WTC11 (cell line): ENCODE measurements at regions not wholly inside any gene's neighbourhood (a gene's known extent, or its start where the extent isn't known, plus 50 kb on each side); places are given as distances from the start of the nearest gene placed in this dataset.

ENCODE experiments used
- ATAC-seq: fragments of 200-7000 bp; cut with Tn5 transposase; 2 replicates; pipeline ENCODE4 v1.10.0; 2021; ENCODE audit warnings: mild to moderate bottlenecking, moderate library complexity
- CTCF ChIA-PET: fragments of 300-600 bp; sonication (Branson Sonifier 250); formaldehyde crosslinking; loops from one replicate; lab custom pipeline; 2021; ENCODE audit warnings: antibody characterized with exemption; lab: Charles Lee
- POLR2A ChIA-PET: fragments of 350-600 bp; sonication (Branson Sonifier 250); formaldehyde crosslinking; loops from one replicate; lab custom pipeline; 2021; ENCODE audit warnings: antibody characterized with exemption; lab: Charles Lee
- DNase-seq: peaks from one replicate; pipeline ENCODE4 v3.0.0; 2021; ENCODE audit warnings: low spot score
- H3K27ac Mint-ChIP-seq: 2 replicates; pipeline ENCODE4 v1.8.0; 2021; ENCODE audit warnings: mixed read lengths
- H3K27me3 Mint-ChIP-seq: 2 replicates; pipeline ENCODE4 v1.8.0; 2021; ENCODE audit warnings: low read depth, mild to moderate bottlenecking, moderate library complexity, mixed read lengths
- H3K36me3 Mint-ChIP-seq: 2 replicates; pipeline ENCODE4 v1.8.0; 2021; ENCODE audit warnings: mixed read lengths
- H3K4me1 Mint-ChIP-seq: 2 replicates; pipeline ENCODE4 v1.8.0; 2022; ENCODE audit warnings: mixed read lengths
- H3K4me3 Mint-ChIP-seq: 2 replicates; pipeline ENCODE4 v1.8.0; 2021; ENCODE audit warnings: mild to moderate bottlenecking, moderate library complexity, mixed read lengths
- H3K9me3 Mint-ChIP-seq: 2 replicates; pipeline ENCODE4 v1.8.0; 2021; ENCODE audit warnings: mixed read lengths
- CREB1 ChIP-seq: sonication (generic); formaldehyde crosslinking; IDR thresholded peaks from 2 replicates; pipeline ENCODE4 v1.8.0; 2023; ENCODE audit warnings: mild to moderate bottlenecking, missing genetic modification reagents
- GABPB1 ChIP-seq: sonication (generic); formaldehyde crosslinking; IDR thresholded peaks from 2 replicates; pipeline ENCODE4 v1.8.1; 2023; ENCODE audit warnings: mild to moderate bottlenecking, missing genetic modification reagents
- IRF1 ChIP-seq: sonication (generic); formaldehyde crosslinking; IDR thresholded peaks from 2 replicates; pipeline ENCODE4 v1.8.0; 2023; ENCODE audit warnings: missing genetic modification reagents
- IRF2 ChIP-seq: sonication (generic); formaldehyde crosslinking; IDR thresholded peaks from 2 replicates; pipeline ENCODE4 v1.8.0; 2022; ENCODE audit warnings: low read depth, missing genetic modification reagents, borderline replicate concordance
- MAX ChIP-seq: sonication (generic); formaldehyde crosslinking; IDR thresholded peaks from 2 replicates; pipeline ENCODE4 v1.8.0; 2022; ENCODE audit warnings: mild to moderate bottlenecking, missing genetic modification reagents
- MXD4 ChIP-seq: fragments of 250-450 bp; sonication (Bioruptor Pico); IDR thresholded peaks from 2 replicates; pipeline ENCODE4 v1.8.0; 2021; ENCODE audit warnings: mild to moderate bottlenecking, moderate library complexity, borderline replicate concordance
- MYBL2 ChIP-seq: sonication (generic); formaldehyde crosslinking; IDR thresholded peaks from 2 replicates; pipeline ENCODE4 v1.8.1; 2023; ENCODE audit warnings: mild to moderate bottlenecking, moderate library complexity, missing genetic modification reagents
- NR3C1 ChIP-seq: sonication (generic); formaldehyde crosslinking; conservative IDR thresholded peaks from 2 replicates; pipeline ENCODE4 v1.8.1; 2023; ENCODE audit warnings: low read depth, mild to moderate bottlenecking, missing genetic modification reagents
- SP1 ChIP-seq: sonication (generic); formaldehyde crosslinking; conservative IDR thresholded peaks from 2 replicates; pipeline ENCODE4 v1.8.1; 2022; ENCODE audit warnings: missing genetic modification reagents
- TCF7 ChIP-seq: sonication (generic); formaldehyde crosslinking; IDR thresholded peaks from 2 replicates; pipeline ENCODE4 v1.8.0; 2022; ENCODE audit warnings: mild to moderate bottlenecking, low read depth, missing genetic modification reagents, moderate library complexity
- TP53 ChIP-seq: sonication (generic); formaldehyde crosslinking; IDR thresholded peaks from 2 replicates; pipeline ENCODE4 v1.8.1; 2023; ENCODE audit warnings: mild to moderate bottlenecking, missing genetic modification reagents
- ZBTB21 ChIP-seq: sonication (generic); formaldehyde crosslinking; IDR thresholded peaks from 2 replicates; pipeline ENCODE4 v1.8.1; 2023; ENCODE audit warnings: mild to moderate bottlenecking, missing genetic modification reagents, borderline replicate concordance
- ZNF219 ChIP-seq: sonication (generic); formaldehyde crosslinking; IDR thresholded peaks from 2 replicates; pipeline ENCODE4 v1.8.0; 2023; ENCODE audit warnings: missing genetic modification reagents, mild to moderate bottlenecking, borderline replicate concordance
- ZNF396 ChIP-seq: fragments of 250-450 bp; sonication (Bioruptor Pico); IDR thresholded peaks from 2 replicates; pipeline ENCODE4 v1.8.0; 2021; ENCODE audit warnings: mild to moderate bottlenecking, moderate library complexity, borderline replicate concordance
- TF ChIP-seq, protein P1 (sequence below): sonication (generic); formaldehyde crosslinking; IDR thresholded peaks from 2 replicates; pipeline ENCODE4 v1.8.1; 2023; ENCODE audit warnings: mild to moderate bottlenecking, missing genetic modification reagents, borderline replicate concordance
- TF ChIP-seq, protein P2 (sequence below): sonication (generic); formaldehyde crosslinking; IDR thresholded peaks from 2 replicates; pipeline ENCODE4 v1.8.1; 2022; ENCODE audit warnings: low read depth, missing genetic modification reagents, borderline replicate concordance
- TF ChIP-seq, protein P3 (sequence below): fragments of 250-450 bp; sonication (Bioruptor Pico); IDR thresholded peaks from 2 replicates; pipeline ENCODE4 v2.1.2; 2022; ENCODE audit warnings: mild to moderate bottlenecking, moderate library complexity
- TF ChIP-seq, protein P4 (sequence below): sonication (generic); formaldehyde crosslinking; conservative IDR thresholded peaks from 2 replicates; pipeline ENCODE4 v1.8.1; 2023; ENCODE audit warnings: mild to moderate bottlenecking, low read depth, missing genetic modification reagents, moderate library complexity

DNA sequence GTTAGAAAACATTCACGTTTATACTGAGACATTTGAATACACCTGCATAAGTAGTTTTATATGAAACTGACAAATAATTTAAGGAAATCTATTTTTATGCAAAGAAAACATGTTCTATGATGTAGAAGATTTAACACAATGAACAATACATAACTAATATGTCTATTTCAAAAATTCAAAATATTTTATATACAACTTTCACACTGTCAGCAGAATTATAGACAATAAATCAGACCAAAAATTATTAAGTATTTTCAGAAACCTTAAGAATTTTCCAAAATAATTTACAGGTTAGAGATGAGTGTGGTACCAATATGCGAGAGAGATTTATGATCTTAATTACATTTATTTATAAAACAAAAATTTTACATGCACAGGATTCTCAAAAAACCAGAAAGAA, 1561.0 kb upstream of the ZEB2 start:
- H3K27me3 Mint-ChIP-seq = no peaks in the 10 kb centered on the region
- TF ChIP-seq CREB1 (no peak), MYBL2 (CRISPR knock-in tag) (no peak), ZBTB21 (no peak), TP53 (CRISPR knock-in tag) (no peak), SP1 (CRISPR knock-in tag) (no peak), GABPB1 (CRISPR knock-in tag) (no peak), MAX (CRISPR knock-in tag) (no peak), MXD4 (CRISPR knock-in tag) (no peak), IRF1 (CRISPR knock-in tag) (no peak), IRF2 (CRISPR knock-in tag) (no peak), ZNF219 (CRISPR knock-in tag) (no peak), TCF7 (CRISPR knock-in tag) (no peak), ZNF396 (no peak), NR3C1 (no peak)
- TF ChIP-seq, protein P1, sequence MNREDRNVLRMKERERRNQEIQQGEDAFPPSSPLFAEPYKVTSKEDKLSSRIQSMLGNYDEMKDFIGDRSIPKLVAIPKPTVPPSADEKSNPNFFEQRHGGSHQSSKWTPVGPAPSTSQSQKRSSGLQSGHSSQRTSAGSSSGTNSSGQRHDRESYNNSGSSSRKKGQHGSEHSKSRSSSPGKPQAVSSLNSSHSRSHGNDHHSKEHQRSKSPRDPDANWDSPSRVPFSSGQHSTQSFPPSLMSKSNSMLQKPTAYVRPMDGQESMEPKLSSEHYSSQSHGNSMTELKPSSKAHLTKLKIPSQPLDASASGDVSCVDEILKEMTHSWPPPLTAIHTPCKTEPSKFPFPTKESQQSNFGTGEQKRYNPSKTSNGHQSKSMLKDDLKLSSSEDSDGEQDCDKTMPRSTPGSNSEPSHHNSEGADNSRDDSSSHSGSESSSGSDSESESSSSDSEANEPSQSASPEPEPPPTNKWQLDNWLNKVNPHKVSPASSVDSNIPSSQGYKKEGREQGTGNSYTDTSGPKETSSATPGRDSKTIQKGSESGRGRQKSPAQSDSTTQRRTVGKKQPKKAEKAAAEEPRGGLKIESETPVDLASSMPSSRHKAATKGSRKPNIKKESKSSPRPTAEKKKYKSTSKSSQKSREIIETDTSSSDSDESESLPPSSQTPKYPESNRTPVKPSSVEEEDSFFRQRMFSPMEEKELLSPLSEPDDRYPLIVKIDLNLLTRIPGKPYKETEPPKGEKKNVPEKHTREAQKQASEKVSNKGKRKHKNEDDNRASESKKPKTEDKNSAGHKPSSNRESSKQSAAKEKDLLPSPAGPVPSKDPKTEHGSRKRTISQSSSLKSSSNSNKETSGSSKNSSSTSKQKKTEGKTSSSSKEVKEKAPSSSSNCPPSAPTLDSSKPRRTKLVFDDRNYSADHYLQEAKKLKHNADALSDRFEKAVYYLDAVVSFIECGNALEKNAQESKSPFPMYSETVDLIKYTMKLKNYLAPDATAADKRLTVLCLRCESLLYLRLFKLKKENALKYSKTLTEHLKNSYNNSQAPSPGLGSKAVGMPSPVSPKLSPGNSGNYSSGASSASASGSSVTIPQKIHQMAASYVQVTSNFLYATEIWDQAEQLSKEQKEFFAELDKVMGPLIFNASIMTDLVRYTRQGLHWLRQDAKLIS = no peak
- TF ChIP-seq, protein P2, sequence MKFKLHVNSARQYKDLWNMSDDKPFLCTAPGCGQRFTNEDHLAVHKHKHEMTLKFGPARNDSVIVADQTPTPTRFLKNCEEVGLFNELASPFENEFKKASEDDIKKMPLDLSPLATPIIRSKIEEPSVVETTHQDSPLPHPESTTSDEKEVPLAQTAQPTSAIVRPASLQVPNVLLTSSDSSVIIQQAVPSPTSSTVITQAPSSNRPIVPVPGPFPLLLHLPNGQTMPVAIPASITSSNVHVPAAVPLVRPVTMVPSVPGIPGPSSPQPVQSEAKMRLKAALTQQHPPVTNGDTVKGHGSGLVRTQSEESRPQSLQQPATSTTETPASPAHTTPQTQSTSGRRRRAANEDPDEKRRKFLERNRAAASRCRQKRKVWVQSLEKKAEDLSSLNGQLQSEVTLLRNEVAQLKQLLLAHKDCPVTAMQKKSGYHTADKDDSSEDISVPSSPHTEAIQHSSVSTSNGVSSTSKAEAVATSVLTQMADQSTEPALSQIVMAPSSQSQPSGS (CRISPR knock-in tag) = no peak
- TF ChIP-seq, protein P3, sequence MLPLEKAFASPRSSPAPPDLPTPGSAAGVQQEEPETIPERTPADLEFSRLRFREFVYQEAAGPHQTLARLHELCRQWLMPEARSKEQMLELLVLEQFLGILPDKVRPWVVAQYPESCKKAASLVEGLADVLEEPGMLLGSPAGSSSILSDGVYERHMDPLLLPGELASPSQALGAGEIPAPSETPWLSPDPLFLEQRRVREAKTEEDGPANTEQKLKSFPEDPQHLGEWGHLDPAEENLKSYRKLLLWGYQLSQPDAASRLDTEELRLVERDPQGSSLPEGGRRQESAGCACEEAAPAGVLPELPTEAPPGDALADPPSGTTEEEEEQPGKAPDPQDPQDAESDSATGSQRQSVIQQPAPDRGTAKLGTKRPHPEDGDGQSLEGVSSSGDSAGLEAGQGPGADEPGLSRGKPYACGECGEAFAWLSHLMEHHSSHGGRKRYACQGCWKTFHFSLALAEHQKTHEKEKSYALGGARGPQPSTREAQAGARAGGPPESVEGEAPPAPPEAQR (CRISPR knock-in tag) = no peak
- TF ChIP-seq, protein P4, sequence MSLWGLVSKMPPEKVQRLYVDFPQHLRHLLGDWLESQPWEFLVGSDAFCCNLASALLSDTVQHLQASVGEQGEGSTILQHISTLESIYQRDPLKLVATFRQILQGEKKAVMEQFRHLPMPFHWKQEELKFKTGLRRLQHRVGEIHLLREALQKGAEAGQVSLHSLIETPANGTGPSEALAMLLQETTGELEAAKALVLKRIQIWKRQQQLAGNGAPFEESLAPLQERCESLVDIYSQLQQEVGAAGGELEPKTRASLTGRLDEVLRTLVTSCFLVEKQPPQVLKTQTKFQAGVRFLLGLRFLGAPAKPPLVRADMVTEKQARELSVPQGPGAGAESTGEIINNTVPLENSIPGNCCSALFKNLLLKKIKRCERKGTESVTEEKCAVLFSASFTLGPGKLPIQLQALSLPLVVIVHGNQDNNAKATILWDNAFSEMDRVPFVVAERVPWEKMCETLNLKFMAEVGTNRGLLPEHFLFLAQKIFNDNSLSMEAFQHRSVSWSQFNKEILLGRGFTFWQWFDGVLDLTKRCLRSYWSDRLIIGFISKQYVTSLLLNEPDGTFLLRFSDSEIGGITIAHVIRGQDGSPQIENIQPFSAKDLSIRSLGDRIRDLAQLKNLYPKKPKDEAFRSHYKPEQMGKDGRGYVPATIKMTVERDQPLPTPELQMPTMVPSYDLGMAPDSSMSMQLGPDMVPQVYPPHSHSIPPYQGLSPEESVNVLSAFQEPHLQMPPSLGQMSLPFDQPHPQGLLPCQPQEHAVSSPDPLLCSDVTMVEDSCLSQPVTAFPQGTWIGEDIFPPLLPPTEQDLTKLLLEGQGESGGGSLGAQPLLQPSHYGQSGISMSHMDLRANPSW (CRISPR knock-in tag) = no peak
- TF ChIP-seq, all 79 proteins: peak for 0
- ATAC-seq (no peak), DNase-seq (no peak)
- Mint-ChIP-seq H3K36me3 (no peaks in the 10 kb centered on the region; the same call in 1 of the 2 replicates), H3K27ac (no peak overlapping the region), H3K9me3 (peaks cover 16% of the 10 kb centered on the region), H3K4me1 (no peaks in the 10 kb centered on the region), H3K4me3 (no peak overlapping the region)
- ChIA-PET POLR2A (no interaction called here), CTCF (no interaction called here)
